GM23338 (cell line): ENCODE measurements at regions not wholly inside any gene's neighbourhood (a gene's known extent, or its start where the extent isn't known, plus 50 kb on each side); places are given as distances from the start of the nearest gene placed in this dataset.

ENCODE experiments used
- ATAC-seq: fragments of 200-7000 bp; cut with Tn5 transposase; 3 replicates; pipeline ENCODE4 v1.9.1; 2020
- DNase-seq: peaks from one replicate; pipeline ENCODE4 v3.0.0-alpha.2; 2015; ENCODE audit warnings: low spot score
- H2AFZ ChIP-seq: fragments of 200-600 bp; sonication (generic); 2 replicates; pipeline ENCODE4 v1.8.0; 2016; ENCODE audit warnings: antibody characterized with exemption, mild to moderate bottlenecking, moderate library complexity
- H3F3A ChIP-seq: fragments of 200-600 bp; sonication (generic); replicated peaks from 2 replicates; pipeline ENCODE4 v1.8.0; 2017; ENCODE audit warnings: antibody characterized with exemption, mixed run types, low read depth
- H3K27ac ChIP-seq: fragments of 200-600 bp; sonication (generic); 2 replicates; pipeline ENCODE4 v1.6.1; 2016; ENCODE audit warnings: low read depth
- H3K27me3 ChIP-seq: fragments of 200-600 bp; sonication (generic); 2 replicates; pipeline ENCODE4 v1.8.0; 2016; ENCODE audit warnings: mild to moderate bottlenecking, mixed run types, moderate library complexity; ENCODE audit not compliant: insufficient read depth
- H3K36me3 ChIP-seq: fragments of 200-600 bp; sonication (generic); 2 replicates; pipeline ENCODE4 v1.8.0; 2016; ENCODE audit warnings: mild to moderate bottlenecking; ENCODE audit not compliant: insufficient read depth
- H3K4me1 ChIP-seq: fragments of 200-600 bp; sonication (generic); 2 replicates; pipeline ENCODE4 v1.8.0; 2016; ENCODE audit warnings: mild to moderate bottlenecking, moderate library complexity; ENCODE audit not compliant: insufficient read depth
- H3K4me2 ChIP-seq: fragments of 200-600 bp; sonication (generic); 2 replicates; pipeline ENCODE4 v1.7.1; 2017; ENCODE audit warnings: mixed run types
- H3K4me3 ChIP-seq: fragments of 200-600 bp; sonication (generic); 2 replicates; pipeline ENCODE4 v1.6.1; 2016; ENCODE audit warnings: mixed run types
- H3K79me2 ChIP-seq: fragments of 200-600 bp; sonication (generic); replicated peaks from 2 replicates; pipeline ENCODE4 v1.8.0; 2017; ENCODE audit warnings: mild to moderate bottlenecking; ENCODE audit not compliant: insufficient read depth
- H3K9me2 ChIP-seq: fragments of 200-600 bp; sonication (generic); 2 replicates; pipeline ENCODE4 v1.8.0; 2017; ENCODE audit not compliant: insufficient read depth
- H4K20me1 ChIP-seq: fragments of 200-600 bp; sonication (generic); replicated peaks from 2 replicates; pipeline ENCODE4 v1.8.0; 2017; ENCODE audit warnings: mild to moderate bottlenecking; ENCODE audit not compliant: insufficient read depth
- H3K27ac Mint-ChIP-seq: 2 replicates; pipeline ENCODE4 v1.8.0; 2020; ENCODE audit warnings: inconsistent platforms, mild to moderate bottlenecking, moderate library complexity, mixed read lengths
- H3K27me3 Mint-ChIP-seq: 3 replicates; pipeline ENCODE4 v1.8.0; 2022; ENCODE audit warnings: low read depth, mild to moderate bottlenecking, moderate library complexity, mixed read lengths, inconsistent platforms; ENCODE audit not compliant: insufficient read depth, poor library complexity
- H3K36me3 Mint-ChIP-seq: 3 replicates; pipeline ENCODE4 v1.8.0; 2021; ENCODE audit warnings: low read depth, mild to moderate bottlenecking, inconsistent platforms, moderate library complexity, mixed read lengths
- H3K4me1 Mint-ChIP-seq: 3 replicates; pipeline ENCODE4 v1.8.0; 2020; ENCODE audit warnings: mild to moderate bottlenecking, inconsistent platforms, mixed read lengths
- H3K4me3 Mint-ChIP-seq: 3 replicates; pipeline ENCODE4 v1.8.0; 2021; ENCODE audit warnings: moderate library complexity, mild to moderate bottlenecking, inconsistent platforms, mixed read lengths
- H3K9me3 Mint-ChIP-seq: 3 replicates; pipeline ENCODE4 v1.8.0; 2020; ENCODE audit warnings: moderate library complexity, mild to moderate bottlenecking, inconsistent platforms, mixed read lengths
- CREB1 ChIP-seq: fragments of 250-450 bp; sonication (Bioruptor Pico); IDR thresholded peaks from 2 replicates; pipeline ENCODE4 v1.5.0; 2020; ENCODE audit warnings: low read depth, mild to moderate bottlenecking, moderate library complexity
- EZH2 ChIP-seq: fragments of 200-600 bp; sonication (generic); IDR thresholded peaks from one replicate; pipeline ENCODE4 v1.8.0; 2017; ENCODE audit warnings: antibody characterized with exemption, mild to moderate bottlenecking, low read depth; ENCODE audit not compliant: unreplicated experiment
- EZH2phosphoT487 ChIP-seq: fragments of 200-600 bp; sonication (generic); IDR thresholded peaks from one replicate; pipeline ENCODE4 v1.8.1; 2018; ENCODE audit warnings: antibody characterized with exemption; ENCODE audit not compliant: unreplicated experiment
- STAT1 ChIP-seq: IDR thresholded peaks from one replicate; pipeline ENCODE4 v1.6.1; 2016; ENCODE audit warnings: antibody characterized with exemption; ENCODE audit not compliant: unreplicated experiment
- ZNF114 ChIP-seq: fragments of 250-450 bp; sonication (Bioruptor Pico); IDR thresholded peaks from 2 replicates; pipeline ENCODE4 v1.5.0; 2020; ENCODE audit warnings: mild to moderate bottlenecking, moderate library complexity
- ZNF331 ChIP-seq: fragments of 250-450 bp; sonication (Bioruptor Pico); IDR thresholded peaks from 2 replicates; pipeline ENCODE4 v1.5.0; 2020; ENCODE audit warnings: low read depth, mild to moderate bottlenecking, moderate library complexity
- TF ChIP-seq, protein P1 (sequence below), 2 experiments: fragments of 200-600 bp in 1 of 2; sonication (generic) in 1 of 2; conservative IDR thresholded peaks; 2 replicates each; pipeline versions ENCODE4 v1.5.1 to v1.6.1; 2016 to 2017; ENCODE audit warnings: antibody characterized with exemption in 2 of 2, low read depth in 2 of 2, mild to moderate bottlenecking in 2 of 2, moderate library complexity in 1 of 2
- TF ChIP-seq, protein P2 (sequence below): IDR thresholded peaks from 2 replicates; pipeline ENCODE4 v1.6.1; 2016; ENCODE audit warnings: antibody characterized with exemption
- TF ChIP-seq, protein P3 (sequence below): IDR thresholded peaks from one replicate; pipeline ENCODE4 v1.6.1; 2018; ENCODE audit warnings: antibody characterized with exemption; ENCODE audit not compliant: unreplicated experiment
- TF ChIP-seq, protein P4 (sequence below): fragments of 250-450 bp; sonication (Bioruptor Pico); IDR thresholded peaks from 2 replicates; pipeline ENCODE4 v1.5.0; 2020; ENCODE audit warnings: mild to moderate bottlenecking, moderate library complexity

DNA sequence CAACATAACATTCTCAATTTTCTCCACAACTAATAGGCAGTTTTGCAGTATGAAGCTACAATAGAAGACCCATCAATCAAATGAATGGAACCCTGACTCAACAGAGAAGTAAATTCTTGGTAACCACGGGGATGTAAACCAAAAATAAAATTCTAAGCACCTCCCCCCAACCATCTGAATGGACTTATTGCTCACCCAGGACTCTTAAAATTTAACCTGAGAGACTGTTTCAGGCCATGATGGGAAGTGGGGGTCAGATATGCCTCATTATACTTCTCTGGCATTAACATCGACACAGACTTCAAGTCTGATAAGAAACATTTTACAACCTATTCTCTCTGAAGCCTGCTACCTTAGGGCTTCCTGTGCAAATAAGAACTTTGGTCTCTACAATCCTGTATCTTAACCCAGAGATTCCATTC is 620.9 kb downstream of the TLL1 start:
- Histone ChIP-seq H2AFZ (no peak overlapping the region), H3K36me3 (no peaks in the 10 kb centered on the region), H3K79me2 (no peaks in the 10 kb centered on the region), H3F3A (no peaks in the 10 kb centered on the region), H3K9me2 (no peaks in the 10 kb centered on the region), H3K27me3 (no peaks in the 10 kb centered on the region), H3K4me1 (peaks cover 4% of the 10 kb centered on the region; the same call in 1 of the 2 replicates), H3K4me2 (no peak overlapping the region), H3K27ac (no peak overlapping the region), H3K4me3 (no peak overlapping the region), H4K20me1 (no peaks in the 10 kb centered on the region)
- Mint-ChIP-seq H3K36me3 (no peaks in the 10 kb centered on the region), H3K27ac (no peak overlapping the region), H3K9me3 (no peaks in the 10 kb centered on the region), H3K4me1 (peaks cover 10% of the 10 kb centered on the region; the same call in 2 of the 3 replicates), H3K27me3 (no peaks in the 10 kb centered on the region), H3K4me3 (no peak overlapping the region)
- TF ChIP-seq, protein P1, sequence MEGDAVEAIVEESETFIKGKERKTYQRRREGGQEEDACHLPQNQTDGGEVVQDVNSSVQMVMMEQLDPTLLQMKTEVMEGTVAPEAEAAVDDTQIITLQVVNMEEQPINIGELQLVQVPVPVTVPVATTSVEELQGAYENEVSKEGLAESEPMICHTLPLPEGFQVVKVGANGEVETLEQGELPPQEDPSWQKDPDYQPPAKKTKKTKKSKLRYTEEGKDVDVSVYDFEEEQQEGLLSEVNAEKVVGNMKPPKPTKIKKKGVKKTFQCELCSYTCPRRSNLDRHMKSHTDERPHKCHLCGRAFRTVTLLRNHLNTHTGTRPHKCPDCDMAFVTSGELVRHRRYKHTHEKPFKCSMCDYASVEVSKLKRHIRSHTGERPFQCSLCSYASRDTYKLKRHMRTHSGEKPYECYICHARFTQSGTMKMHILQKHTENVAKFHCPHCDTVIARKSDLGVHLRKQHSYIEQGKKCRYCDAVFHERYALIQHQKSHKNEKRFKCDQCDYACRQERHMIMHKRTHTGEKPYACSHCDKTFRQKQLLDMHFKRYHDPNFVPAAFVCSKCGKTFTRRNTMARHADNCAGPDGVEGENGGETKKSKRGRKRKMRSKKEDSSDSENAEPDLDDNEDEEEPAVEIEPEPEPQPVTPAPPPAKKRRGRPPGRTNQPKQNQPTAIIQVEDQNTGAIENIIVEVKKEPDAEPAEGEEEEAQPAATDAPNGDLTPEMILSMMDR (conservative IDR thresholded peaks at IDR 0.05; ENCODE audit: low read depth in 2 of 2) = no peak
- TF ChIP-seq ZNF331 (CRISPR knock-in tag) (no peak), EZH2phosphoT487 (no peak), EZH2 (no peak), STAT1 (no peak)
- TF ChIP-seq, protein P2, sequence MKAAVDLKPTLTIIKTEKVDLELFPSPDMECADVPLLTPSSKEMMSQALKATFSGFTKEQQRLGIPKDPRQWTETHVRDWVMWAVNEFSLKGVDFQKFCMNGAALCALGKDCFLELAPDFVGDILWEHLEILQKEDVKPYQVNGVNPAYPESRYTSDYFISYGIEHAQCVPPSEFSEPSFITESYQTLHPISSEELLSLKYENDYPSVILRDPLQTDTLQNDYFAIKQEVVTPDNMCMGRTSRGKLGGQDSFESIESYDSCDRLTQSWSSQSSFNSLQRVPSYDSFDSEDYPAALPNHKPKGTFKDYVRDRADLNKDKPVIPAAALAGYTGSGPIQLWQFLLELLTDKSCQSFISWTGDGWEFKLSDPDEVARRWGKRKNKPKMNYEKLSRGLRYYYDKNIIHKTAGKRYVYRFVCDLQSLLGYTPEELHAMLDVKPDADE = no peak
- no peak for DNase-seq
- no peak for ATAC-seq

DNA sequence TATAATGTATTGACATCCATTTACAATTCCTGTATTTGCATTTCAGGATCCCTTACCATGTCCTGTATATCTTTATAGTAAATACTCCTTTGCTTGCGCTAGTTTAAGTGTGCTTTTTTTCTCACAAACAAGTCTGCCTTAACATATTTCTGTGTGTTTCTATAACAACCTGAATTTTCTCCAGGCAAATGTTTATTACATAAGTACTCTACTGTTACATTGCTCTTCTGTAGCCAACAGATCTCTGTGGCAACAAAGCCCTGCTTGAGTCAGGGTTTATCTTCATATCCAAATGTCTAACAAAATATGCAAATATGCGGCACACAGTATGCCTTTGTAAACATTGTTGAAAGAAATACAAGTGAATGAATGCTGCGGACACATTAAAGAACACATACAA is 625.5 kb downstream of the TLL1 start:
- H3K4me2 ChIP-seq = no peak overlapping the region; the same call in 1 of the 2 replicates
- H4K20me1 ChIP-seq = no peaks in the 10 kb centered on the region
- H3K4me1 Mint-ChIP-seq = peaks cover 8% of the 10 kb centered on the region
- H3K9me2 ChIP-seq = peaks cover 9% of the 10 kb centered on the region
- ATAC-seq (no peak), DNase-seq (no peak)
- no peaks in the 10 kb centered on the region for H3K36me3 ChIP-seq
- H3K4me1 ChIP-seq = no peaks in the 10 kb centered on the region; the same call in 1 of the 2 replicates
- no peak overlapping the region for H3K27ac ChIP-seq
- no peaks in the 10 kb centered on the region for H3K36me3 Mint-ChIP-seq
- H3K4me3 Mint-ChIP-seq = no peak overlapping the region
- H3K27ac Mint-ChIP-seq = no peak overlapping the region
- H2AFZ ChIP-seq = no peak overlapping the region
- H3F3A ChIP-seq = no peaks in the 10 kb centered on the region
- H3K4me3 ChIP-seq = no peak overlapping the region
- no peaks in the 10 kb centered on the region for H3K27me3 Mint-ChIP-seq
- no peaks in the 10 kb centered on the region for H3K27me3 ChIP-seq
- peaks cover 2% of the 10 kb centered on the region; the same call in 2 of the 3 replicates for H3K9me3 Mint-ChIP-seq
- H3K79me2 ChIP-seq = no peaks in the 10 kb centered on the region
- TF ChIP-seq, protein P3, sequence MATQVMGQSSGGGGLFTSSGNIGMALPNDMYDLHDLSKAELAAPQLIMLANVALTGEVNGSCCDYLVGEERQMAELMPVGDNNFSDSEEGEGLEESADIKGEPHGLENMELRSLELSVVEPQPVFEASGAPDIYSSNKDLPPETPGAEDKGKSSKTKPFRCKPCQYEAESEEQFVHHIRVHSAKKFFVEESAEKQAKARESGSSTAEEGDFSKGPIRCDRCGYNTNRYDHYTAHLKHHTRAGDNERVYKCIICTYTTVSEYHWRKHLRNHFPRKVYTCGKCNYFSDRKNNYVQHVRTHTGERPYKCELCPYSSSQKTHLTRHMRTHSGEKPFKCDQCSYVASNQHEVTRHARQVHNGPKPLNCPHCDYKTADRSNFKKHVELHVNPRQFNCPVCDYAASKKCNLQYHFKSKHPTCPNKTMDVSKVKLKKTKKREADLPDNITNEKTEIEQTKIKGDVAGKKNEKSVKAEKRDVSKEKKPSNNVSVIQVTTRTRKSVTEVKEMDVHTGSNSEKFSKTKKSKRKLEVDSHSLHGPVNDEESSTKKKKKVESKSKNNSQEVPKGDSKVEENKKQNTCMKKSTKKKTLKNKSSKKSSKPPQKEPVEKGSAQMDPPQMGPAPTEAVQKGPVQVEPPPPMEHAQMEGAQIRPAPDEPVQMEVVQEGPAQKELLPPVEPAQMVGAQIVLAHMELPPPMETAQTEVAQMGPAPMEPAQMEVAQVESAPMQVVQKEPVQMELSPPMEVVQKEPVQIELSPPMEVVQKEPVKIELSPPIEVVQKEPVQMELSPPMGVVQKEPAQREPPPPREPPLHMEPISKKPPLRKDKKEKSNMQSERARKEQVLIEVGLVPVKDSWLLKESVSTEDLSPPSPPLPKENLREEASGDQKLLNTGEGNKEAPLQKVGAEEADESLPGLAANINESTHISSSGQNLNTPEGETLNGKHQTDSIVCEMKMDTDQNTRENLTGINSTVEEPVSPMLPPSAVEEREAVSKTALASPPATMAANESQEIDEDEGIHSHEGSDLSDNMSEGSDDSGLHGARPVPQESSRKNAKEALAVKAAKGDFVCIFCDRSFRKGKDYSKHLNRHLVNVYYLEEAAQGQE = no peak
- TF ChIP-seq CREB1 (CRISPR knock-in tag) (no peak), ZNF114 (CRISPR knock-in tag) (no peak)
- TF ChIP-seq, protein P4, sequence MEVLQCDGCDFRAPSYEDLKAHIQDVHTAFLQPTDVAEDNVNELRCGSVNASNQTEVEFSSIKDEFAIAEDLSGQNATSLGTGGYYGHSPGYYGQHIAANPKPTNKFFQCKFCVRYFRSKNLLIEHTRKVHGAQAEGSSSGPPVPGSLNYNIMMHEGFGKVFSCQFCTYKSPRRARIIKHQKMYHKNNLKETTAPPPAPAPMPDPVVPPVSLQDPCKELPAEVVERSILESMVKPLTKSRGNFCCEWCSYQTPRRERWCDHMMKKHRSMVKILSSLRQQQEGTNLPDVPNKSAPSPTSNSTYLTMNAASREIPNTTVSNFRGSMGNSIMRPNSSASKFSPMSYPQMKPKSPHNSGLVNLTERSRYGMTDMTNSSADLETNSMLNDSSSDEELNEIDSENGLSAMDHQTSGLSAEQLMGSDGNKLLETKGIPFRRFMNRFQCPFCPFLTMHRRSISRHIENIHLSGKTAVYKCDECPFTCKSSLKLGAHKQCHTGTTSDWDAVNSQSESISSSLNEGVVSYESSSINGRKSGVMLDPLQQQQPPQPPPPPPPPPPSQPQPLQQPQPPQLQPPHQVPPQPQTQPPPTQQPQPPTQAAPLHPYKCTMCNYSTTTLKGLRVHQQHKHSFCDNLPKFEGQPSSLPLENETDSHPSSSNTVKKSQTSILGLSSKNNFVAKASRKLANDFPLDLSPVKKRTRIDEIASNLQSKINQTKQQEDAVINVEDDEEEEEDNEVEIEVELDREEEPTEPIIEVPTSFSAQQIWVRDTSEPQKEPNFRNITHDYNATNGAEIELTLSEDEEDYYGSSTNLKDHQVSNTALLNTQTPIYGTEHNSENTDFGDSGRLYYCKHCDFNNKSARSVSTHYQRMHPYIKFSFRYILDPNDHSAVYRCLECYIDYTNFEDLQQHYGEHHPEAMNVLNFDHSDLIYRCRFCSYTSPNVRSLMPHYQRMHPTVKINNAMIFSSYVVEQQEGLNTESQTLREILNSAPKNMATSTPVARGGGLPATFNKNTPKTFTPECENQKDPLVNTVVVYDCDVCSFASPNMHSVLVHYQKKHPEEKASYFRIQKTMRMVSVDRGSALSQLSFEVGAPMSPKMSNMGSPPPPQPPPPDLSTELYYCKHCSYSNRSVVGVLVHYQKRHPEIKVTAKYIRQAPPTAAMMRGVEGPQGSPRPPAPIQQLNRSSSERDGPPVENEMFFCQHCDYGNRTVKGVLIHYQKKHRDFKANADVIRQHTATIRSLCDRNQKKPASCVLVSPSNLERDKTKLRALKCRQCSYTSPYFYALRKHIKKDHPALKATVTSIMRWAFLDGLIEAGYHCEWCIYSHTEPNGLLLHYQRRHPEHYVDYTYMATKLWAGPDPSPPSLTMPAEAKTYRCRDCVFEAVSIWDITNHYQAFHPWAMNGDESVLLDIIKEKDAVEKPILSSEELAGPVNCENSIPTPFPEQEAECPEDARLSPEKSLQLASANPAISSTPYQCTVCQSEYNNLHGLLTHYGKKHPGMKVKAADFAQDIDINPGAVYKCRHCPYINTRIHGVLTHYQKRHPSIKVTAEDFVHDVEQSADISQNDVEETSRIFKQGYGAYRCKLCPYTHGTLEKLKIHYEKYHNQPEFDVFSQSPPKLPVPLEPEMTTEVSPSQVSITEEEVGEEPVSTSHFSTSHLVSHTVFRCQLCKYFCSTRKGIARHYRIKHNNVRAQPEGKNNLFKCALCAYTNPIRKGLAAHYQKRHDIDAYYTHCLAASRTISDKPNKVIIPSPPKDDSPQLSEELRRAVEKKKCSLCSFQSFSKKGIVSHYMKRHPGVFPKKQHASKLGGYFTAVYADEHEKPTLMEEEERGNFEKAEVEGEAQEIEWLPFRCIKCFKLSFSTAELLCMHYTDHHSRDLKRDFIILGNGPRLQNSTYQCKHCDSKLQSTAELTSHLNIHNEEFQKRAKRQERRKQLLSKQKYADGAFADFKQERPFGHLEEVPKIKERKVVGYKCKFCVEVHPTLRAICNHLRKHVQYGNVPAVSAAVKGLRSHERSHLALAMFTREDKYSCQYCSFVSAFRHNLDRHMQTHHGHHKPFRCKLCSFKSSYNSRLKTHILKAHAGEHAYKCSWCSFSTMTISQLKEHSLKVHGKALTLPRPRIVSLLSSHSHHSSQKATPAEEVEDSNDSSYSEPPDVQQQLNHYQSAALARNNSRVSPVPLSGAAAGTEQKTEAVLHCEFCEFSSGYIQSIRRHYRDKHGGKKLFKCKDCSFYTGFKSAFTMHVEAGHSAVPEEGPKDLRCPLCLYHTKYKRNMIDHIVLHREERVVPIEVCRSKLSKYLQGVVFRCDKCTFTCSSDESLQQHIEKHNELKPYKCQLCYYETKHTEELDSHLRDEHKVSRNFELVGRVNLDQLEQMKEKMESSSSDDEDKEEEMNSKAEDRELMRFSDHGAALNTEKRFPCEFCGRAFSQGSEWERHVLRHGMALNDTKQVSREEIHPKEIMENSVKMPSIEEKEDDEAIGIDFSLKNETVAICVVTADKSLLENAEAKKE (CRISPR knock-in tag) = no peak
